ENCODE measurements at regions not wholly inside any gene's neighbourhood (a gene's known extent, or its start where the extent isn't known, plus 50 kb on each side); places are given as distances from the start of the nearest gene placed in this dataset.

DNA sequence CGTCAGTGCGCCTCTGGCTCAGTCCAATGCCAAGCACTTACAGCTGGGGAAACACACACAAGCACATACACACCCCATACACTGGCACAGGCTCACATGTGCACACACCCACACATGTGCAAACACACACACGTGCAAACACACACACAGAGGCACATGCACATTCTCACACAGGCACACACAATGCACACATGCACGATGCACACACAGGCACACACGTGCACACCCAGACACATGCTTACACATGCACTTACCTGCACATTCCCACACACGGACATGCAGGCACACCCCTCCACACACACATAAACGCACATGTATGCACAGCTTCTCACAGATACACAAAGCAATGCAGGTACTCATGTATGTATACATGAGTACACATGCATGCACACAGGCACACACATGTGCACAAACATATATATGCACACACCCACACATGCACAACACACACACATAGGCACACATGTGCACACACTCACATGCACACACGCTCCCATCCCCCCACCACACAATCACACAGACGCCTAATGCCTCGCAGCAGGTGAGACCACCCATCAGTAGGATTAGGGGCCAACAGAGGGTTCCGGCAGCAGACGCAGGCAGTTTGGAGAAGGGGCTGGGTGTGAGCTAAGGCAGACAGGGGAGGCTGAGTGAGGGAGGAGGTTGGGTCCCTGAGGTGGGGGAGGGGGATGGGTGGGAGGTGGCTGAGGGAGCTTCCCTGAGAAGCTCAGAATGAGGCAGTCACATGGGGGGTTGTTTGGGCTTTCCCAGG, 71.2 kb upstream of the SLCO4A1 start:
- TF ChIP-seq ZNF416 (tag by site-specific recombination; IDR thresholded peaks at IDR 0.05) (no peak), ZNF274 (IDR thresholded peaks at IDR 0.05; ENCODE audit: low read length) (no peak), ZNF274 (tag by site-specific recombination; IDR thresholded peaks at IDR 0.05; ENCODE audit: borderline replicate concordance) (no peak), ZNF768 (tag by site-specific recombination; IDR thresholded peaks at IDR 0.05) (no peak), HOXA7 (CRISPR knock-in tag; IDR thresholded peaks at IDR 0.05; ENCODE audit: borderline replicate concordance) (no peak), ZNF529 (tag by site-specific recombination; IDR thresholded peaks at IDR 0.05; ENCODE audit: insufficient replicate concordance) (no peak), CTCF (tag by site-specific recombination; IDR thresholded peaks at IDR 0.05) (no peak), ZNF133 (tag by site-specific recombination; IDR thresholded peaks at IDR 0.05) (no peak), ZNF24 (tag by site-specific recombination; IDR thresholded peaks at IDR 0.05) (no peak), ZBTB10 (tag by site-specific recombination; IDR thresholded peaks at IDR 0.05) (no peak), PRDM6 (tag by site-specific recombination; IDR thresholded peaks at IDR 0.05) (no peak), SP3 (tag by site-specific recombination; IDR thresholded peaks at IDR 0.05) (no peak)
- TF ChIP-seq, protein P1, sequence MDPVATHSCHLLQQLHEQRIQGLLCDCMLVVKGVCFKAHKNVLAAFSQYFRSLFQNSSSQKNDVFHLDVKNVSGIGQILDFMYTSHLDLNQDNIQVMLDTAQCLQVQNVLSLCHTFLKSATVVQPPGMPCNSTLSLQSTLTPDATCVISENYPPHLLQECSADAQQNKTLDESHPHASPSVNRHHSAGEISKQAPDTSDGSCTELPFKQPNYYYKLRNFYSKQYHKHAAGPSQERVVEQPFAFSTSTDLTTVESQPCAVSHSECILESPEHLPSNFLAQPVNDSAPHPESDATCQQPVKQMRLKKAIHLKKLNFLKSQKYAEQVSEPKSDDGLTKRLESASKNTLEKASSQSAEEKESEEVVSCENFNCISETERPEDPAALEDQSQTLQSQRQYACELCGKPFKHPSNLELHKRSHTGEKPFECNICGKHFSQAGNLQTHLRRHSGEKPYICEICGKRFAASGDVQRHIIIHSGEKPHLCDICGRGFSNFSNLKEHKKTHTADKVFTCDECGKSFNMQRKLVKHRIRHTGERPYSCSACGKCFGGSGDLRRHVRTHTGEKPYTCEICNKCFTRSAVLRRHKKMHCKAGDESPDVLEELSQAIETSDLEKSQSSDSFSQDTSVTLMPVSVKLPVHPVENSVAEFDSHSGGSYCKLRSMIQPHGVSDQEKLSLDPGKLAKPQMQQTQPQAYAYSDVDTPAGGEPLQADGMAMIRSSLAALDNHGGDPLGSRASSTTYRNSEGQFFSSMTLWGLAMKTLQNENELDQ (tag by site-specific recombination; IDR thresholded peaks at IDR 0.05; ENCODE audit: low read depth) = no peak
- TF ChIP-seq, protein P2, sequence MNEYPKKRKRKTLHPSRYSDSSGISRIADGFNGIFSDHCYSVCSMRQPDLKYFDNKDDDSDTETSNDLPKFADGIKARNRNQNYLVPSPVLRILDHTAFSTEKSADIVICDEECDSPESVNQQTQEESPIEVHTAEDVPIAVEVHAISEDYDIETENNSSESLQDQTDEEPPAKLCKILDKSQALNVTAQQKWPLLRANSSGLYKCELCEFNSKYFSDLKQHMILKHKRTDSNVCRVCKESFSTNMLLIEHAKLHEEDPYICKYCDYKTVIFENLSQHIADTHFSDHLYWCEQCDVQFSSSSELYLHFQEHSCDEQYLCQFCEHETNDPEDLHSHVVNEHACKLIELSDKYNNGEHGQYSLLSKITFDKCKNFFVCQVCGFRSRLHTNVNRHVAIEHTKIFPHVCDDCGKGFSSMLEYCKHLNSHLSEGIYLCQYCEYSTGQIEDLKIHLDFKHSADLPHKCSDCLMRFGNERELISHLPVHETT (tag by site-specific recombination; IDR thresholded peaks at IDR 0.05) = no peak

All from HEK293 (cell line).